SK-N-MC (cell line): ENCODE measurements at regions not wholly inside any gene's neighbourhood (a gene's known extent, or its start where the extent isn't known, plus 50 kb on each side); places are given as distances from the start of the nearest gene placed in this dataset.

ENCODE experiments used
- EZH2 ChIP-seq: fragments of 200-600 bp; sonication (generic); IDR thresholded peaks from one replicate; pipeline ENCODE4 v1.6.1; 2017; ENCODE audit warnings: antibody characterized with exemption
- FOXP2 ChIP-seq: optimal IDR thresholded peaks from 2 replicates; pipeline ENCODE3; 2011; ENCODE audit warnings: mild to moderate bottlenecking, moderate library complexity; ENCODE audit not compliant: insufficient read depth; ENCODE audit errors: extremely low read length, control extremely low read depth
- POLR2AphosphoS5 ChIP-seq: IDR thresholded peaks from 2 replicates; pipeline ENCODE4 v1.6.1; 2012; ENCODE audit warnings: mild to moderate bottlenecking, low read depth, low read length, borderline replicate concordance

DNA sequence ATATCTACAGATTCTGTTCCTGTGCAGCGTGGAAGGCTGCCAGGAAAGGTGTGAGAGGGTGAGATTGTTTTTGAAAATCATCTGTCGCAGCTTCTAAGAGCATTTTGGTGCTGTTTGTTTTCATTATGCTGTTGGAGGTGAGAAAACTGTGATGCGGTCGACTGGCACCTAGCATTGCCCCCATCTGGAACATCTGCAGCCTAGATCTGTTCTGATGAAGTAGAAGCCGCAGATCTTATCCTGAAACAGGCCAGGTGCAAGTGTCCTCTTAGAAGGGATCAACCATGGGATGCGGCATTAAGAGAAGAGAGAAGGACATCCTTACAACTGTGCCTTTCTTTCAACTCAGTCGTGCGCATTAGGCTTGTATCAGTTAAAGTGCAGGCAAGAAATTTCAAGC is 167.3 kb downstream of the CDH26 start:
- TF ChIP-seq POLR2AphosphoS5, result no peak
- no peak for TF ChIP-seq EZH2
- TF ChIP-seq FOXP2, result no peak
